ENCODE measurements at regions not wholly inside any gene's neighbourhood (a gene's known extent, or its start where the extent isn't known, plus 50 kb on each side); places are given as distances from the start of the nearest gene placed in this dataset.

DNA sequence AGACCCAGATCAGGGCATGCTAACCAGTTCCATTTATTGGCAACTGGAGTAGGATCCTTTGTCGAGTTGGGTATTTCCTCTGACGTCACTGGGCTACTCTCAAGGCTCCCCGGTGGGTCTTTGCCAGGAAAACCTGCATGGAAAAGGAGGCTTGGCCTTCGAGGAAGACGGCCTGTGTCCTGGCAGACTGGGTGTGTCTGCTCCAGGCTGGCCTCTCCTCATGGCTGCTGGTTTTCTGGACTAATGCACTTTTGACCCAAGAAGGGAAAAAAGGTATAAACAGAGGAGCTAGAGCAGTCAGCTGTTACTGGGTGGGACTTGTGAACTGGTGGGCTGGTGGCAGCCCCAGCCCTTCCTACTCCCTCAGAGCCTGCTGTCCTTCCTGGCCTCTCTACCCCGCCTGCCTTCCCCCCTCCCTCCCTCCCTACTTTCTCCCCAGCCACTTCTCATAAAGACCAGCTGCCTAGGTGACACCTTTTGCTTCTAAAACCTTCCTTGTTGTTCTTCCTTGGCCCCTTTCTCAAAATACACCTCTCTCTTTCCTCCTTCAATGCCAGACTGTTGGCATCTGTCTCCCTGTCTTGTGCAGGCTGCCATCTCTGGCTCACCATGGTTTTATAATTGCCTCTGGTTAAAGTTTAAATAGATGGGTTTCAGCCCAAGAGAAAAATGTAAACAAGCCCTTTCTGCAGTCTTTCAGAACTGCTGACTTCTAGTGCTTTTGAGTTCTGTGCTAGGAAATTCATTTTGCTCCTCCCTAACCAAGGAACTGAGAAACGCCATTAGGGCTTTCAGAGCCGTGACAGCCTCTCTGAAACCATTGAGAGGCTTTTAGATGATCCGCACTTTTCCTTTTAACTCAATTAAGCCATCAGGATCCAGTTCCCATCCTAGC is 101.8 kb upstream of the MKLN1 start:
- Histone ChIP-seq H2AFZ (ENCODE audit: control insufficient read depth, low read length) (no peak overlapping the region), H3K4me1 (ENCODE audit: control insufficient read depth, extremely low read depth, insufficient read depth, low read length) (no peaks in the 10 kb centered on the region), H3K36me3 (ENCODE audit: control insufficient read depth in 2 of 2, extremely low read depth in 1 of 2, insufficient read depth in 2 of 2, low read length in 2 of 2) (no peaks in the 10 kb centered on the region), H3K4me2 (ENCODE audit: control insufficient read depth, extremely low read depth, insufficient read depth, low read depth, low read length) (no peak overlapping the region), H3K9me3 (ENCODE audit: control insufficient read depth, low read depth, low read length) (no peaks in the 10 kb centered on the region), H3K9me1 (ENCODE audit: control insufficient read depth, extremely low read depth, insufficient read depth, low read length) (no peaks in the 10 kb centered on the region), H3K27ac (ENCODE audit: control insufficient read depth, insufficient read depth, low read length) (no peak overlapping the region), H3K4me3 (ENCODE audit: control insufficient read depth in 2 of 3, extremely low read depth in 1 of 3, insufficient read depth in 2 of 3, low read depth in 1 of 3, low read length in 3 of 3) (no peak overlapping the region), H3K27me3 (ENCODE audit: control insufficient read depth, extremely low read depth, insufficient read depth, low read length) (no peaks in the 10 kb centered on the region), H4K20me1 (ENCODE audit: control insufficient read depth, extremely low read depth, insufficient read depth, low read length) (no peaks in the 10 kb centered on the region), H3K79me2 (ENCODE audit: control insufficient read depth, insufficient read depth, low read length) (no peaks in the 10 kb centered on the region), H3K9ac (ENCODE audit: control insufficient read depth, extremely low read depth, insufficient read depth, low read length) (no peak overlapping the region)
- FAIRE-seq (no peak), DNase-seq (ENCODE audit: low read depth, low spot score) (no peak)
- dilution Hi-C loops (cut with MboI; ENCODE audit: extremely low pct_ligation_motif_present, low sequenced_read_pairs) = no loop called here
- no peak for TF ChIP-seq EZH2 (IDR thresholded peaks at IDR 0.05; ENCODE audit: low read length)

DNA sequence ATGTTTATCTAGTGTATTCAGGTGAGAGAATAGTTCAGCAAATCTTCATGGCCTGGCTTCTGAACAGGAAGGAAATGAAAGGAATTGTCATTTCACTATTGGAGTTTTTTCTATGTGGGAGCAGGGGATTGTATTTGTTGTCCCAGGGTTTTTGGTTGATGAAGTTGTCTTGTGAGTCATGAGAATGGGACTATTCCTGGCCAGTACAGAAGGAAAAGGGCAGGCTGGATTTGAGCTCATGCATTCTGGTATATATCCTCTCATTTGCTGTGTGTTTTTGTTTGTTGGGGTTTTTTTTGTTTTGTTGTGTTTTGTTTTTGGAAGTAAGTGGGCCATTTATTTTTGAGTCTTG is 101.2 kb upstream of the MKLN1 start:
- H3K9me1 ChIP-seq (ENCODE audit: control insufficient read depth, extremely low read depth, insufficient read depth, low read length) = no peaks in the 10 kb centered on the region
- TF ChIP-seq, protein P1, sequence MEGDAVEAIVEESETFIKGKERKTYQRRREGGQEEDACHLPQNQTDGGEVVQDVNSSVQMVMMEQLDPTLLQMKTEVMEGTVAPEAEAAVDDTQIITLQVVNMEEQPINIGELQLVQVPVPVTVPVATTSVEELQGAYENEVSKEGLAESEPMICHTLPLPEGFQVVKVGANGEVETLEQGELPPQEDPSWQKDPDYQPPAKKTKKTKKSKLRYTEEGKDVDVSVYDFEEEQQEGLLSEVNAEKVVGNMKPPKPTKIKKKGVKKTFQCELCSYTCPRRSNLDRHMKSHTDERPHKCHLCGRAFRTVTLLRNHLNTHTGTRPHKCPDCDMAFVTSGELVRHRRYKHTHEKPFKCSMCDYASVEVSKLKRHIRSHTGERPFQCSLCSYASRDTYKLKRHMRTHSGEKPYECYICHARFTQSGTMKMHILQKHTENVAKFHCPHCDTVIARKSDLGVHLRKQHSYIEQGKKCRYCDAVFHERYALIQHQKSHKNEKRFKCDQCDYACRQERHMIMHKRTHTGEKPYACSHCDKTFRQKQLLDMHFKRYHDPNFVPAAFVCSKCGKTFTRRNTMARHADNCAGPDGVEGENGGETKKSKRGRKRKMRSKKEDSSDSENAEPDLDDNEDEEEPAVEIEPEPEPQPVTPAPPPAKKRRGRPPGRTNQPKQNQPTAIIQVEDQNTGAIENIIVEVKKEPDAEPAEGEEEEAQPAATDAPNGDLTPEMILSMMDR (optimal IDR thresholded peaks at IDR 0.05 in 1 of 3, IDR thresholded peaks at IDR 0.05 in 1 of 3, conservative IDR thresholded peaks at IDR 0.05 in 1 of 3; ENCODE audit: extremely low read depth in 1 of 3, insufficient read depth in 2 of 3, low read length in 3 of 3) = no peak
- no peak for TF ChIP-seq EZH2 (IDR thresholded peaks at IDR 0.05; ENCODE audit: low read length)
- no peaks in the 10 kb centered on the region for H3K4me1 ChIP-seq (ENCODE audit: control insufficient read depth, extremely low read depth, insufficient read depth, low read length)
- H3K4me3 ChIP-seq (ENCODE audit: control insufficient read depth in 2 of 3, extremely low read depth in 1 of 3, insufficient read depth in 2 of 3, low read depth in 1 of 3, low read length in 3 of 3) = no peak overlapping the region
- no peak overlapping the region for H3K27ac ChIP-seq (ENCODE audit: control insufficient read depth, insufficient read depth, low read length)
- dilution Hi-C loops (cut with MboI; ENCODE audit: extremely low pct_ligation_motif_present, low sequenced_read_pairs) = no loop called here
- H3K27me3 ChIP-seq (ENCODE audit: control insufficient read depth, extremely low read depth, insufficient read depth, low read length) = no peaks in the 10 kb centered on the region
- no peaks in the 10 kb centered on the region for H3K79me2 ChIP-seq (ENCODE audit: control insufficient read depth, insufficient read depth, low read length)
- no peak overlapping the region for H2AFZ ChIP-seq (ENCODE audit: control insufficient read depth, low read length)
- H3K36me3 ChIP-seq (ENCODE audit: control insufficient read depth in 2 of 2, extremely low read depth in 1 of 2, insufficient read depth in 2 of 2, low read length in 2 of 2) = no peaks in the 10 kb centered on the region
- FAIRE-seq (no peak), DNase-seq (ENCODE audit: low read depth, low spot score) (no peak)
- H3K9me3 ChIP-seq (ENCODE audit: control insufficient read depth, low read depth, low read length) = no peaks in the 10 kb centered on the region
- no peak overlapping the region for H3K4me2 ChIP-seq (ENCODE audit: control insufficient read depth, extremely low read depth, insufficient read depth, low read depth, low read length)
- H3K9ac ChIP-seq (ENCODE audit: control insufficient read depth, extremely low read depth, insufficient read depth, low read length) = no peak overlapping the region
- no peaks in the 10 kb centered on the region for H4K20me1 ChIP-seq (ENCODE audit: control insufficient read depth, extremely low read depth, insufficient read depth, low read length)

Data from keratinocyte (primary cell).